Tibial nerve (tissue), 4 donors: ENCODE measurements at regions not wholly inside any gene's neighbourhood (a gene's known extent, or its start where the extent isn't known, plus 50 kb on each side); places are given as distances from the start of the nearest gene placed in this dataset.

Experiments used
- DNase-seq, 2 donors: peaks; one replicate each; pipeline ENCODE4 v3.0.0-alpha.2; 2019; ENCODE audit warnings: low spot score in 2 of 2
- H3K27ac ChIP-seq, 4 donors: fragments of 200-600 bp; sonication (generic) in 3 of 4; one replicate each; pipeline ENCODE4 v1.5.1; 2017 to 2019; ENCODE audit warnings: mild to moderate bottlenecking in 1 of 4
- H3K27me3 ChIP-seq, 2 donors: fragments of 200-600 bp; sonication (generic) in 1 of 2; one replicate each; pipeline versions ENCODE4 v1.5.1 to v1.6.0; 2017 to 2019
- H3K36me3 ChIP-seq, 3 donors: fragments of 200-600 bp; sonication (generic); one replicate each; pipeline ENCODE4 v1.5.1; 2018 to 2019
- H3K4me1 ChIP-seq, 4 donors: fragments of 200-600 bp; sonication (generic) in 3 of 4; one replicate each; pipeline ENCODE4 v1.5.1; 2017 to 2019
- H3K4me3 ChIP-seq, 4 donors: fragments of 200-600 bp; sonication (generic) in 3 of 4; one replicate each; pipeline ENCODE4 v1.5.1; 2017 to 2019; ENCODE audit warnings: mild to moderate bottlenecking in 1 of 4, moderate library complexity in 1 of 4
- H3K9me3 ChIP-seq, 4 donors: fragments of 200-600 bp; sonication (generic) in 3 of 4; one replicate each; pipeline ENCODE4 v1.5.1; 2017 to 2019
- CTCF ChIP-seq, 5 experiments: fragments of 200-600 bp in 3 of 5; fragments of 450-650 bp in 2 of 5; sonication (generic) in 3 of 5; IDR thresholded peaks; one replicate each; pipeline ENCODE4 v1.5.1; 2016 to 2019; ENCODE audit warnings: antibody characterized with exemption in 5 of 5, mild to moderate bottlenecking in 3 of 5, moderate library complexity in 2 of 5
- EP300 ChIP-seq, 2 donors: sonication (generic); formaldehyde crosslinking; IDR thresholded peaks; one replicate each; pipeline ENCODE4 v1.6.1; 2017; ENCODE audit warnings: antibody characterized with exemption in 2 of 2, mild to moderate bottlenecking in 1 of 2
- POLR2A ChIP-seq, 2 donors: fragments of 450-650 bp; IDR thresholded peaks; one replicate each; pipeline ENCODE4 v1.6.1; 2017; ENCODE audit warnings: antibody characterized with exemption in 2 of 2, mild to moderate bottlenecking in 2 of 2, moderate library complexity in 2 of 2
- WGBS, 2 donors: methylation state at CpG; one replicate each; pipeline ENCODE4 v1.1.5; 2018; 5-methylcytosine and 5-hydroxymethylcytosine counted together

- H3K4me1 ChIP-seq, result no peaks in the 10 kb centered on the region
- no peaks in the 10 kb centered on the region for H3K27me3 ChIP-seq
- H3K4me3 ChIP-seq, result no peak overlapping the region
- WGBS, 2 donors, result 46 to 57% methylated on average over 3 of the region's 3 CpGs
- no peak for DNase-seq
- TF ChIP-seq CTCF (IDR thresholded peaks at IDR 0.05) (no peak), POLR2A (IDR thresholded peaks at IDR 0.05) (no peak), EP300 (IDR thresholded peaks at IDR 0.05) (no peak)
- peaks cover 0 to 6% (median 0%) of the 10 kb centered on the region in 4 donors for H3K9me3 ChIP-seq
- no peaks in the 10 kb centered on the region for H3K36me3 ChIP-seq
- no peak overlapping the region for H3K27ac ChIP-seq
Measured at GRCh38 chr11:69242266-69242920, 51.6 kb upstream of the MYEOV start.

DNA sequence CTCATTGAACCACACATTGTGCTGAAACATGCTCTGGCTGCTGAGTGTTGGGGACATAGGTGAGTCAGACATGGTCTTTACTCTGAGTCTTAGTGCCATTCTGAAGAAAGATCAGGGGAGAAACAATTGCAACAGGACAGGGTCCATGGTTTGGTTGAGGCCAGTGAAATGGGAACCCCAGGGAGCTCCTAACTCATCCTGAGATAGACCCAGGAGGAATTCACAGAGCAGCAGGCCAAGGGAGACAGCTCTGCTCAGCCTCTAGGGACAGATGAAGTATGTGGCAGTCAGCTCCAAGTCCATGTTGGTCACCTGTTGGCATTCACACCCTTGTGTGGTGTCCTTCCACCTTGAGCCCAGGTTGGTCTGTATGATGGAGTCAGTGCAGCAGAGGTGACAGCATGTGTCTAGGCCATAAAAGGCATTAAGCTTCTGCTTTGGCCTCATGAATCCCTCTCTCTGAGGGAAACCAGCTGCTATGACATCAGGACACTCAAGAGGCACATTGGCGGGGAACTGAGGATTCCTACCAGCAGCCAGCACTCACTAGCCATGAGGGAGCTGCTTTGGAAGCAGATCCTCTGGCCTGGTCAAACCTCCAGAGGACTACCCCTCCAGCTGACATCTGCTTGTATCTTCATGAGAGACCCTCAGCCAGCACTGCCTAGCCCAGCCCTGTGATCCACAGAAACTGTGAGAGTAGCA is 50.3 kb upstream of the MYEOV start:
- DNase-seq, result no peak
- Histone ChIP-seq H3K4me3 (no peak overlapping the region), H3K27me3 (no peaks in the 10 kb centered on the region), H3K4me1 (no peaks in the 10 kb centered on the region), H3K9me3 (peaks cover 0 to 6% (median 0%) of the 10 kb centered on the region in 4 donors), H3K27ac (no peak overlapping the region), H3K36me3 (no peaks in the 10 kb centered on the region)
- TF ChIP-seq EP300 (IDR thresholded peaks at IDR 0.05), result no peak
- no peak for TF ChIP-seq CTCF (IDR thresholded peaks at IDR 0.05)
- TF ChIP-seq POLR2A (IDR thresholded peaks at IDR 0.05), result no peak
- 100% methylated on average over 1 of the region's 1 CpG for WGBS, 2 donors
